GM19238 (cell line): ENCODE measurements at regions not wholly inside any gene's neighbourhood (a gene's known extent, or its start where the extent isn't known, plus 50 kb on each side); places are given as distances from the start of the nearest gene placed in this dataset.
"Not testable (repeated sequence)": the region's sequence is repeated elsewhere in the genome, so short reads cannot be mapped to it uniquely, and the experiment has no call there.

ENCODE experiments used
- DNase-seq: peaks from one replicate; pipeline ENCODE4 v3.0.0; 2011; ENCODE audit warnings: low spot score; ENCODE audit not compliant: insufficient read length

- DNase-seq: no peak
Observed at GRCh38 chr1:96865731-96866685, 144.4 kb downstream of the PTBP2 start.

- DNase-seq: no peak
Observed at GRCh38 chr1:96872757-96873156, 151.2 kb downstream of the PTBP2 start.

- DNase-seq: no peak
Observed at GRCh38 chr1:96878640-96879039, 157.1 kb downstream of the PTBP2 start.

GRCh38 chr1:96880626-96881025 is 159.0 kb downstream of the PTBP2 start:
- DNase-seq: no peak

- no peak for DNase-seq
Observed at GRCh38 chr1:96882096-96882495, 160.5 kb downstream of the PTBP2 start.

GRCh38 chr1:96886474-96886873 is 164.9 kb downstream of the PTBP2 start:
- no peak for DNase-seq

GRCh38 chr1:96887501-96887900 is 165.9 kb downstream of the PTBP2 start:
- DNase-seq: no peak

GRCh38 chr1:96901783-96902363 is 180.3 kb downstream of the PTBP2 start:
- DNase-seq: no peak

GRCh38 chr1:96912248-96912647 is 190.7 kb downstream of the PTBP2 start:
- no peak for DNase-seq

- not testable (repeated sequence) for DNase-seq
Observed at GRCh38 chr1:96915701-96916100, 194.1 kb downstream of the PTBP2 start.

- DNase-seq: no peak
Observed at GRCh38 chr1:96918406-96918805, 196.8 kb downstream of the PTBP2 start.

GRCh38 chr1:96922181-96922580 is 200.6 kb downstream of the PTBP2 start:
- DNase-seq: no peak

- DNase-seq: no peak
Observed at GRCh38 chr1:96923753-96924152, 202.2 kb downstream of the PTBP2 start.

- DNase-seq: no peak
Observed at GRCh38 chr1:96926176-96926575, 204.6 kb downstream of the PTBP2 start.

- no peak for DNase-seq
Observed at GRCh38 chr1:96927125-96927524, 205.5 kb downstream of the PTBP2 start.

- no peak for DNase-seq
Observed at GRCh38 chr1:96931136-96931535, 209.6 kb downstream of the PTBP2 start.

GRCh38 chr1:96934282-96934681 is 212.7 kb downstream of the PTBP2 start:
- no peak for DNase-seq

GRCh38 chr1:96944432-96945092 is 223.0 kb downstream of the PTBP2 start:
- no peak for DNase-seq

GRCh38 chr1:96945509-96946084 is 224.0 kb downstream of the PTBP2 start:
- no peak for DNase-seq

- DNase-seq: no peak
Observed at GRCh38 chr1:96955307-96956012, 233.9 kb downstream of the PTBP2 start.

GRCh38 chr1:96962216-96962615 is 240.6 kb downstream of the PTBP2 start:
- no peak for DNase-seq
